ENCODE measurements at regions not wholly inside any gene's neighbourhood (a gene's known extent, or its start where the extent isn't known, plus 50 kb on each side); places are given as distances from the start of the nearest gene placed in this dataset.

DNA sequence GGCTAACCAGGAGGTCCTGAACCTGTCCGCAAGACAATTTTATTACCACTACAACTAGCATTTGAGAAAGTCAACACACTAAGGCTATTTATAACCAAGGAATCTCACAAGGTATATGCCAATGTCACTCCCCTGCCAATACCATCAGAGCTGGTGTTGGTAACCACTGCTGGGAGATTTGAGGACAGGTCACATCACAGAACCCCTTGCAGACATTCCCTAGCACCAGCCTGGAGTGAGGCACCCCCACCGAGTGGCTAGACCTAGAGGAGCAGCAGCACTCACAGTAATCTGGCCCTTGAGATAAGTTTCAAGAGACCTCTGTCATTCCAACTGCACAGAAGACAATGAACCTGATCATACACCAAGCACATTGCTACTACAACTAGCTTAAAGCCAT is 483.2 kb downstream of the MMUT start:
- no peaks in the 10 kb centered on the region for H3K27me3 ChIP-seq (ENCODE audit: low read length)
- no peaks in the 10 kb centered on the region for H3K9me2 ChIP-seq (replicated peaks; ENCODE audit: insufficient read depth, low read length)
- H3K9ac ChIP-seq (ENCODE audit: low read length): no peak overlapping the region
- H3K27ac ChIP-seq (ENCODE audit: low read depth, low read length): no peak overlapping the region
- H2AFZ ChIP-seq (ENCODE audit: low read depth, low read length, severe bottlenecking): no peak overlapping the region
- H3K36me3 ChIP-seq (ENCODE audit: low read length): no peaks in the 10 kb centered on the region
- no peaks in the 10 kb centered on the region for H3F3A ChIP-seq (ENCODE audit: insufficient read depth)
- no peaks in the 10 kb centered on the region for H3K79me2 ChIP-seq (ENCODE audit: insufficient read depth, low read length)
- TF ChIP-seq EZH2phosphoT487 (conservative IDR thresholded peaks at IDR 0.05; ENCODE audit: low read length): no peak
- TF ChIP-seq, protein P1, sequence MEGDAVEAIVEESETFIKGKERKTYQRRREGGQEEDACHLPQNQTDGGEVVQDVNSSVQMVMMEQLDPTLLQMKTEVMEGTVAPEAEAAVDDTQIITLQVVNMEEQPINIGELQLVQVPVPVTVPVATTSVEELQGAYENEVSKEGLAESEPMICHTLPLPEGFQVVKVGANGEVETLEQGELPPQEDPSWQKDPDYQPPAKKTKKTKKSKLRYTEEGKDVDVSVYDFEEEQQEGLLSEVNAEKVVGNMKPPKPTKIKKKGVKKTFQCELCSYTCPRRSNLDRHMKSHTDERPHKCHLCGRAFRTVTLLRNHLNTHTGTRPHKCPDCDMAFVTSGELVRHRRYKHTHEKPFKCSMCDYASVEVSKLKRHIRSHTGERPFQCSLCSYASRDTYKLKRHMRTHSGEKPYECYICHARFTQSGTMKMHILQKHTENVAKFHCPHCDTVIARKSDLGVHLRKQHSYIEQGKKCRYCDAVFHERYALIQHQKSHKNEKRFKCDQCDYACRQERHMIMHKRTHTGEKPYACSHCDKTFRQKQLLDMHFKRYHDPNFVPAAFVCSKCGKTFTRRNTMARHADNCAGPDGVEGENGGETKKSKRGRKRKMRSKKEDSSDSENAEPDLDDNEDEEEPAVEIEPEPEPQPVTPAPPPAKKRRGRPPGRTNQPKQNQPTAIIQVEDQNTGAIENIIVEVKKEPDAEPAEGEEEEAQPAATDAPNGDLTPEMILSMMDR (IDR thresholded peaks at IDR 0.05; ENCODE audit: insufficient read depth, low read length, poor library complexity, severe bottlenecking): no peak
- no peak overlapping the region for H3K4me2 ChIP-seq (ENCODE audit: low read depth, low read length, poor library complexity, severe bottlenecking)
- no peaks in the 10 kb centered on the region for H3K9me3 ChIP-seq (ENCODE audit: insufficient read depth, low read length)
- H3K4me3 ChIP-seq (ENCODE audit: insufficient read depth, low read length, poor library complexity, severe bottlenecking): no peak overlapping the region
- no peaks in the 10 kb centered on the region for H4K20me1 ChIP-seq (ENCODE audit: low read depth, low read length)

DNA sequence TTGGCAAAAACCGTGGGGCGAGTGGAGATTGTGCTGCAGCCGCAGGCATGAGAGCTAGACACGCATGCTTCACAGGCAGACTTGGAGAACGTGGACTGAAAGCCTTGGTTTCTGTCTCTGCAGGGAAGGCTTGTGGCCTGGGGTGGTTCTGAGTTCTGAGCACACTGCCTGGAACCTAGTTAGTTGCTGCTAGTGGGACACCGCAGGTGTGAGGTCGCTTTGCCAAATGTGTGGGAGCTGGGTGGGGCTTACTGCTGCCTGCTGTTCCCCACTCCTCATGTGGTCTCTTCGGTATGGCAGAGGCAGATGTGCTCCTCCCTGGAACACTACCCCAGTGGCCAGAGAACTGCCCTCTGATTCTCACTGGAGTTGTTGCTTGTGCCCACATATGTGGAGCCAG is 484.0 kb downstream of the MMUT start:
- no peak overlapping the region for H3K4me3 ChIP-seq (ENCODE audit: insufficient read depth, low read length, poor library complexity, severe bottlenecking)
- no peaks in the 10 kb centered on the region for H3K36me3 ChIP-seq (ENCODE audit: low read length)
- H3K9ac ChIP-seq (ENCODE audit: low read length): no peak overlapping the region
- TF ChIP-seq EZH2phosphoT487 (conservative IDR thresholded peaks at IDR 0.05; ENCODE audit: low read length): no peak
- TF ChIP-seq, protein P1 (IDR thresholded peaks at IDR 0.05; ENCODE audit: insufficient read depth, low read length, poor library complexity, severe bottlenecking): no peak
- no peak overlapping the region for H3K27ac ChIP-seq (ENCODE audit: low read depth, low read length)
- no peaks in the 10 kb centered on the region for H3F3A ChIP-seq (ENCODE audit: insufficient read depth)
- H3K9me2 ChIP-seq (replicated peaks; ENCODE audit: insufficient read depth, low read length): no peaks in the 10 kb centered on the region
- no peaks in the 10 kb centered on the region for H3K9me3 ChIP-seq (ENCODE audit: insufficient read depth, low read length)
- H3K79me2 ChIP-seq (ENCODE audit: insufficient read depth, low read length): no peaks in the 10 kb centered on the region
- H2AFZ ChIP-seq (ENCODE audit: low read depth, low read length, severe bottlenecking): no peak overlapping the region
- no peaks in the 10 kb centered on the region for H3K27me3 ChIP-seq (ENCODE audit: low read length)
- H4K20me1 ChIP-seq (ENCODE audit: low read depth, low read length): no peaks in the 10 kb centered on the region
- no peak overlapping the region for H3K4me2 ChIP-seq (ENCODE audit: low read depth, low read length, poor library complexity, severe bottlenecking)

DNA sequence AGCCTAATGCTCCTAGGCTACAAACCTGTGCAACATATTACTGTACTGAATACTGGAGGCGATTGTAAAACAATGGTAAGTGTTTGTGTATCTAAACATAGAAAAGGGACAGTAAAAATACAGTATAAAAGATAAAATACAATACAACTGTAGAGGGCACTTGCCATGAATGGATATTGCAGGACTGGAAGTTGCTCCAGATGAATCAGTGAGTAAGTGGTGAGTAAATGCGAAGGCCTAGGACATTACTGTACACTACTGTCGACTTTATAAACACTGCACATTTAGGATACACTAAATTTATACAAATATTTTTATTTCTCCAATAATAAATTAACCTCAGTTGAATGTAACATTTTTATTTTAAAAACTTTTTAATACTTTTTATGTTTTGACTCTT is 485.0 kb downstream of the MMUT start:
- no peaks in the 10 kb centered on the region for H3K36me3 ChIP-seq (ENCODE audit: low read length)
- no peaks in the 10 kb centered on the region for H3K9me2 ChIP-seq (replicated peaks; ENCODE audit: insufficient read depth, low read length)
- TF ChIP-seq, protein P1 (IDR thresholded peaks at IDR 0.05; ENCODE audit: insufficient read depth, low read length, poor library complexity, severe bottlenecking): no peak
- TF ChIP-seq EZH2phosphoT487 (conservative IDR thresholded peaks at IDR 0.05; ENCODE audit: low read length): no peak
- H4K20me1 ChIP-seq (ENCODE audit: low read depth, low read length): no peaks in the 10 kb centered on the region
- no peaks in the 10 kb centered on the region for H3K9me3 ChIP-seq (ENCODE audit: insufficient read depth, low read length)
- no peak overlapping the region for H3K4me3 ChIP-seq (ENCODE audit: insufficient read depth, low read length, poor library complexity, severe bottlenecking)
- no peaks in the 10 kb centered on the region for H3K79me2 ChIP-seq (ENCODE audit: insufficient read depth, low read length)
- no peak overlapping the region for H2AFZ ChIP-seq (ENCODE audit: low read depth, low read length, severe bottlenecking)
- H3K27ac ChIP-seq (ENCODE audit: low read depth, low read length): no peak overlapping the region
- H3K9ac ChIP-seq (ENCODE audit: low read length): no peak overlapping the region
- H3K27me3 ChIP-seq (ENCODE audit: low read length): no peaks in the 10 kb centered on the region
- no peak overlapping the region for H3K4me2 ChIP-seq (ENCODE audit: low read depth, low read length, poor library complexity, severe bottlenecking)
- H3F3A ChIP-seq (ENCODE audit: insufficient read depth): no peaks in the 10 kb centered on the region
